Thoracic aorta (tissue), 2 donors: ENCODE measurements at regions not wholly inside any gene's neighbourhood (a gene's known extent, or its start where the extent isn't known, plus 50 kb on each side); places are given as distances from the start of the nearest gene placed in this dataset.

ENCODE experiments used
- ATAC-seq: fragments of 150-250 bp; one replicate; pipeline ENCODE4 v1.8.0; 2017; ENCODE audit warnings: low read depth; ENCODE audit not compliant: insufficient number of reproducible peaks, low FRiP score
- DNase-seq: peaks from one replicate; pipeline ENCODE4 v3.0.0-alpha.2; 2020; ENCODE audit warnings: low spot score
- H3K27ac ChIP-seq, 2 donors: fragments of 200-600 bp; sonication (generic); 1 replicate in 1 of 2; 2 replicates in 1 of 2; pipeline ENCODE4 v1.5.1; 2016; ENCODE audit warnings: mild to moderate bottlenecking in 2 of 2, moderate library complexity in 2 of 2
- H3K27me3 ChIP-seq: fragments of 200-600 bp; sonication (generic); replicated peaks from 2 replicates; pipeline ENCODE4 v1.6.0; 2016; ENCODE audit warnings: mild to moderate bottlenecking; ENCODE audit not compliant: insufficient read depth
- H3K36me3 ChIP-seq: fragments of 200-600 bp; sonication (generic); one replicate; pipeline ENCODE4 v1.5.1; 2016
- H3K4me1 ChIP-seq, 2 donors: fragments of 200-600 bp; sonication (generic); 1 replicate in 1 of 2; 2 replicates in 1 of 2; pipeline versions ENCODE4 v1.5.1 to v1.6.0; 2016; ENCODE audit warnings: low read depth in 2 of 2, mild to moderate bottlenecking in 1 of 2; ENCODE audit not compliant: control insufficient read depth in 1 of 2
- H3K4me3 ChIP-seq: fragments of 200-600 bp; sonication (generic); 2 replicates; pipeline ENCODE4 v1.5.1; 2016; ENCODE audit warnings: mild to moderate bottlenecking
- H3K9me3 ChIP-seq: fragments of 200-600 bp; sonication (generic); 2 replicates; pipeline ENCODE4 v1.5.1; 2016
- TF ChIP-seq, protein P1 (sequence below): fragments of 200-600 bp; sonication (generic); IDR thresholded peaks from one replicate; pipeline ENCODE4 v1.5.1; 2019; ENCODE audit warnings: antibody characterized with exemption

DNA sequence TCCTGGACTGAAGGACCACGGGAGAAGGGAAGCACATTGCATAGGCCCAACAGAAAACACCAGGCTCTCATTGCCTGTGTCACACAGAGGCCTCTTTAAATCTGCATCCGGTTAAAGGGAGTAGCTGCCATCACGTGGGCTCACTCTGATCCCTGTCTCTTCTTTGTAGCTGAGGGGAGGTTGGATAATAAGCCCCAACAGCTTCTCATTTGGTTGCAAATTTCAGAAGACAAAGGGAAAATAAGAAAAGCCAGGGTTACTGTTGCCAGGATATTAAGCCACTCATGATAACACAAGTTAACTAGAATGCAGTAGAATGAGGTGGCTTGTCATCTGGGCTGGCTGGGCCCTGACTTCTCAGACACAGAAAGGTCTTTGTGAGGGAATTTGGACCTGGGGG is 325.1 kb upstream of the ERCC4 start:
- Histone ChIP-seq H3K4me1 (no peaks in the 10 kb centered on the region), H3K36me3 (no peaks in the 10 kb centered on the region), H3K9me3 (no peaks in the 10 kb centered on the region), H3K27ac (no peak overlapping the region), H3K27me3 (no peaks in the 10 kb centered on the region), H3K4me3 (no peak overlapping the region)
- DNase-seq: no peak
- ATAC-seq: no peak
- TF ChIP-seq, protein P1, sequence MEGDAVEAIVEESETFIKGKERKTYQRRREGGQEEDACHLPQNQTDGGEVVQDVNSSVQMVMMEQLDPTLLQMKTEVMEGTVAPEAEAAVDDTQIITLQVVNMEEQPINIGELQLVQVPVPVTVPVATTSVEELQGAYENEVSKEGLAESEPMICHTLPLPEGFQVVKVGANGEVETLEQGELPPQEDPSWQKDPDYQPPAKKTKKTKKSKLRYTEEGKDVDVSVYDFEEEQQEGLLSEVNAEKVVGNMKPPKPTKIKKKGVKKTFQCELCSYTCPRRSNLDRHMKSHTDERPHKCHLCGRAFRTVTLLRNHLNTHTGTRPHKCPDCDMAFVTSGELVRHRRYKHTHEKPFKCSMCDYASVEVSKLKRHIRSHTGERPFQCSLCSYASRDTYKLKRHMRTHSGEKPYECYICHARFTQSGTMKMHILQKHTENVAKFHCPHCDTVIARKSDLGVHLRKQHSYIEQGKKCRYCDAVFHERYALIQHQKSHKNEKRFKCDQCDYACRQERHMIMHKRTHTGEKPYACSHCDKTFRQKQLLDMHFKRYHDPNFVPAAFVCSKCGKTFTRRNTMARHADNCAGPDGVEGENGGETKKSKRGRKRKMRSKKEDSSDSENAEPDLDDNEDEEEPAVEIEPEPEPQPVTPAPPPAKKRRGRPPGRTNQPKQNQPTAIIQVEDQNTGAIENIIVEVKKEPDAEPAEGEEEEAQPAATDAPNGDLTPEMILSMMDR: no peak

DNA sequence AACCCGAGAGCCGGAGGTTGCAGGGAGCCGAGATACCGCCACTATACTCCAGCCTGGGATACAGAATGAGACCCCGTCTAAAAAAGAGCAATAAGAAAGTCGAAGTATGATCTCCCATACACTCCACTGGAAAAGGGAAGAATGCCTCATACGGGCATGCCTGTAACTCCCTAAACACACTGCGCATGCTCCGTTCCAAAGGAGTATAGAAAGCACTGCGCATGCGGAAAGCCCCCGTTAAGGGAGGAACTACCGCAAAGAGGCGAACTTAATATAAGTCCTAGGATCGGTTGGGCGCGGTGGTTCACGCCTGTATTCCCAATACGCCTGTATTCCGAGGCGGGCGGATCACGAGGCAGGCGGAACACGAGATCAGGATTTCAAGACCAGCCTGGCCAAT is 313.1 kb upstream of the ERCC4 start:
- H3K4me1 ChIP-seq: no peaks in the 10 kb centered on the region
- H3K4me3 ChIP-seq: no peak overlapping the region
- ATAC-seq (no peak), DNase-seq (no peak)
- H3K27me3 ChIP-seq: no peaks in the 10 kb centered on the region
- no peaks in the 10 kb centered on the region for H3K9me3 ChIP-seq
- TF ChIP-seq, protein P1: no peak
- H3K27ac ChIP-seq: no peak overlapping the region
- no peaks in the 10 kb centered on the region for H3K36me3 ChIP-seq

DNA sequence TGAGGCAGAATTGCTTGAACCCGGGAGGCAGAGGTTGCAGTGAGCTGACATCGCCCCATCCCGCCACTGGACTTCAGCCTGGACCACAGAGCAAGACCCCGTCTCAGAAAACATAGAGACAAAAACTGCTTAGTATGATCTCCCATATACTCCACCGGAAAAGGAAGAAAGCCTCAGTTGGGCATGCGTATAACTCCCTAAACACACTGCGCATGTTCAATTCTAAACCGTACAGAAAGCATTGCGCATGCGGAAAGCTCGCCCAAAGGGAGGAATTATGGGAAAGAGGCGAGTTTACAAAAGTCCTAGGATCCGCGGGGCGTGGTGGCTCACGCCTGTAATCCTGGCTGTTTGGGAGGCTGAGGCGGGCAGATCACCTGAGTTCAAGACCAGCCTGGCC is 312.7 kb upstream of the ERCC4 start:
- Histone ChIP-seq H3K36me3 (no peaks in the 10 kb centered on the region), H3K27ac (no peak overlapping the region), H3K27me3 (no peaks in the 10 kb centered on the region), H3K4me3 (no peak overlapping the region), H3K4me1 (no peaks in the 10 kb centered on the region), H3K9me3 (no peaks in the 10 kb centered on the region)
- ATAC-seq (no peak), DNase-seq (no peak)
- TF ChIP-seq, protein P1: no peak

DNA sequence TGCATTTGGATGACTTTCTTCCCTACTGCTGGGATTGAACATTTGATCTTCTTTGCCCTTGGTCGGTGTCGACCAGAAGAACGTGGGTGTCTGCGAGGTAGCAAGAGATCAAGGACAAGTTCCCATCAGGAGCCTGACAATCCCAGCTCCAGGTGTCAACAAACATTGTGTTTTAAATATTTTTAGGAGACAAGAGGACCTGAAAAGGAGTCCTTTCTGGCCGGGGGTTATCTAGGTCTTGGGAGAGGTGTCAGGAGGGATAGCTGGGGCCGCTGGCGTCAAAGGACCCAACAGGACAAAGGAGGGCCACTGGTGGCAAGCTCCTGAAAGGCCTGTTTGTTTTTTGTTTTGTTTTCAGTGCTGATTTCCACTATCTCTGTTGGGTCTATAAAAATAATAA is 308.4 kb upstream of the ERCC4 start:
- ATAC-seq (no peak), DNase-seq (no peak)
- TF ChIP-seq, protein P1: no peak
- no peak overlapping the region for H3K4me3 ChIP-seq
- H3K4me1 ChIP-seq: no peaks in the 10 kb centered on the region
- no peaks in the 10 kb centered on the region for H3K27me3 ChIP-seq
- H3K27ac ChIP-seq: no peak overlapping the region
- no peaks in the 10 kb centered on the region for H3K36me3 ChIP-seq
- no peaks in the 10 kb centered on the region for H3K9me3 ChIP-seq

DNA sequence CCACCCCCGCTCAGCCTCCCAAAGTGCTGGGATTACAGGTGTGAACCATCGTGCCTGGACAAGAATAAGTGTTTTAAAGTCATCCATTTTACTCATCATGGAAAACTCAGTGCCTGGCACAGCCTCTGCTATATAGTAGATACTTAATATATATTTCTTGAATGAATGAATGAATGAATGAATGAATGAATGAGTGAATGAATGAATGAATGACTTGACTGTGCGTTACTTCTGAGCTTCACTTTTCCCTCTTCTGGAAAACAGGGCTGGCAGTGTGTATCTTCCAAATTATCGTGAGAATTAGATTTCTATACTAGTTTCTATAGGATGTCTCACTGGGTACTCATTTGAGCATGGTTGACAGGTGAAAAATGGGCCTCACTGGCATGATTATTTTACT is 307.3 kb upstream of the ERCC4 start:
- Histone ChIP-seq H3K36me3 (no peaks in the 10 kb centered on the region), H3K27me3 (no peaks in the 10 kb centered on the region), H3K4me3 (no peak overlapping the region), H3K4me1 (no peaks in the 10 kb centered on the region), H3K27ac (no peak overlapping the region), H3K9me3 (no peaks in the 10 kb centered on the region)
- DNase-seq (no peak), ATAC-seq (no peak)
- TF ChIP-seq, protein P1: no peak
